ENCODE measurements at regions not wholly inside any gene's neighbourhood (a gene's known extent, or its start where the extent isn't known, plus 50 kb on each side); places are given as distances from the start of the nearest gene placed in this dataset.
A peak's percentile ranks its signal among the peaks of the same experiment; 100 is the strongest.

- no peak for DNase-seq (ENCODE audit: low spot score)
- 83% methylated on average over 4 of the region's 4 CpGs for WGBS
- Histone ChIP-seq H3K9ac (ENCODE audit: low read depth in 1 of 2, low read length in 2 of 2) (no peak overlapping the region), H3K9me3 (ENCODE audit: control insufficient read depth in 4 of 4, low read length in 3 of 4) (no peaks in the 10 kb centered on the region), H3K36me3 (ENCODE audit: control insufficient read depth in 4 of 4, insufficient read depth in 3 of 4, low read depth in 1 of 4, low read length in 3 of 4) (no peaks in the 10 kb centered on the region), H3K27ac (ENCODE audit: low read depth in 1 of 2, low read length in 2 of 2) (no peak overlapping the region), H3K27me3 (ENCODE audit: control insufficient read depth in 4 of 4, insufficient read depth in 4 of 4, low read length in 3 of 4) (no peaks in the 10 kb centered on the region), H3K4me1 (ENCODE audit: control insufficient read depth in 4 of 4, insufficient read depth in 4 of 4, low read length in 3 of 4) (no peaks in the 10 kb centered on the region), H3K4me3 (ENCODE audit: low read depth in 1 of 3, low read length in 3 of 3) (no peak overlapping the region)
- no peak for TF ChIP-seq JUND (IDR thresholded peaks at IDR 0.05)
- TF ChIP-seq HNF4G (IDR thresholded peaks at IDR 0.05): no peak
- TF ChIP-seq TAF1 (conservative IDR thresholded peaks at IDR 0.05): no peak
- no peak for TF ChIP-seq EGR1 (IDR thresholded peaks at IDR 0.05; ENCODE audit: low read depth in 2 of 2)
- TF ChIP-seq RXRA (IDR thresholded peaks at IDR 0.05): no peak
- TF ChIP-seq YY1 (IDR thresholded peaks at IDR 0.05): no peak
- TF ChIP-seq FOXA2 (IDR thresholded peaks at IDR 0.05): no peak
- TF ChIP-seq GABPA (IDR thresholded peaks at IDR 0.05 in 1 of 2, conservative IDR thresholded peaks at IDR 0.05 in 1 of 2): no peak
- no peak for TF ChIP-seq SP1 (IDR thresholded peaks at IDR 0.05)
- TF ChIP-seq, protein P1, sequence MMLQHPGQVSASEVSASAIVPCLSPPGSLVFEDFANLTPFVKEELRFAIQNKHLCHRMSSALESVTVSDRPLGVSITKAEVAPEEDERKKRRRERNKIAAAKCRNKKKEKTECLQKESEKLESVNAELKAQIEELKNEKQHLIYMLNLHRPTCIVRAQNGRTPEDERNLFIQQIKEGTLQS (IDR thresholded peaks at IDR 0.05): no peak
- TF ChIP-seq RAD21 (IDR thresholded peaks at IDR 0.05): peak; percentile 82 to 90
- no peak for TF ChIP-seq HNF4A (conservative IDR thresholded peaks at IDR 0.05)
- TF ChIP-seq, protein P2, sequence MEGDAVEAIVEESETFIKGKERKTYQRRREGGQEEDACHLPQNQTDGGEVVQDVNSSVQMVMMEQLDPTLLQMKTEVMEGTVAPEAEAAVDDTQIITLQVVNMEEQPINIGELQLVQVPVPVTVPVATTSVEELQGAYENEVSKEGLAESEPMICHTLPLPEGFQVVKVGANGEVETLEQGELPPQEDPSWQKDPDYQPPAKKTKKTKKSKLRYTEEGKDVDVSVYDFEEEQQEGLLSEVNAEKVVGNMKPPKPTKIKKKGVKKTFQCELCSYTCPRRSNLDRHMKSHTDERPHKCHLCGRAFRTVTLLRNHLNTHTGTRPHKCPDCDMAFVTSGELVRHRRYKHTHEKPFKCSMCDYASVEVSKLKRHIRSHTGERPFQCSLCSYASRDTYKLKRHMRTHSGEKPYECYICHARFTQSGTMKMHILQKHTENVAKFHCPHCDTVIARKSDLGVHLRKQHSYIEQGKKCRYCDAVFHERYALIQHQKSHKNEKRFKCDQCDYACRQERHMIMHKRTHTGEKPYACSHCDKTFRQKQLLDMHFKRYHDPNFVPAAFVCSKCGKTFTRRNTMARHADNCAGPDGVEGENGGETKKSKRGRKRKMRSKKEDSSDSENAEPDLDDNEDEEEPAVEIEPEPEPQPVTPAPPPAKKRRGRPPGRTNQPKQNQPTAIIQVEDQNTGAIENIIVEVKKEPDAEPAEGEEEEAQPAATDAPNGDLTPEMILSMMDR (IDR thresholded peaks at IDR 0.05; ENCODE audit: low read depth, low read length, missing input control): peak; percentile 51
- TF ChIP-seq MAX (IDR thresholded peaks at IDR 0.05): no peak
- TF ChIP-seq, protein P3, sequence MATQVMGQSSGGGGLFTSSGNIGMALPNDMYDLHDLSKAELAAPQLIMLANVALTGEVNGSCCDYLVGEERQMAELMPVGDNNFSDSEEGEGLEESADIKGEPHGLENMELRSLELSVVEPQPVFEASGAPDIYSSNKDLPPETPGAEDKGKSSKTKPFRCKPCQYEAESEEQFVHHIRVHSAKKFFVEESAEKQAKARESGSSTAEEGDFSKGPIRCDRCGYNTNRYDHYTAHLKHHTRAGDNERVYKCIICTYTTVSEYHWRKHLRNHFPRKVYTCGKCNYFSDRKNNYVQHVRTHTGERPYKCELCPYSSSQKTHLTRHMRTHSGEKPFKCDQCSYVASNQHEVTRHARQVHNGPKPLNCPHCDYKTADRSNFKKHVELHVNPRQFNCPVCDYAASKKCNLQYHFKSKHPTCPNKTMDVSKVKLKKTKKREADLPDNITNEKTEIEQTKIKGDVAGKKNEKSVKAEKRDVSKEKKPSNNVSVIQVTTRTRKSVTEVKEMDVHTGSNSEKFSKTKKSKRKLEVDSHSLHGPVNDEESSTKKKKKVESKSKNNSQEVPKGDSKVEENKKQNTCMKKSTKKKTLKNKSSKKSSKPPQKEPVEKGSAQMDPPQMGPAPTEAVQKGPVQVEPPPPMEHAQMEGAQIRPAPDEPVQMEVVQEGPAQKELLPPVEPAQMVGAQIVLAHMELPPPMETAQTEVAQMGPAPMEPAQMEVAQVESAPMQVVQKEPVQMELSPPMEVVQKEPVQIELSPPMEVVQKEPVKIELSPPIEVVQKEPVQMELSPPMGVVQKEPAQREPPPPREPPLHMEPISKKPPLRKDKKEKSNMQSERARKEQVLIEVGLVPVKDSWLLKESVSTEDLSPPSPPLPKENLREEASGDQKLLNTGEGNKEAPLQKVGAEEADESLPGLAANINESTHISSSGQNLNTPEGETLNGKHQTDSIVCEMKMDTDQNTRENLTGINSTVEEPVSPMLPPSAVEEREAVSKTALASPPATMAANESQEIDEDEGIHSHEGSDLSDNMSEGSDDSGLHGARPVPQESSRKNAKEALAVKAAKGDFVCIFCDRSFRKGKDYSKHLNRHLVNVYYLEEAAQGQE (IDR thresholded peaks at IDR 0.05): no peak
- no peak for TF ChIP-seq FOXA1 (IDR thresholded peaks at IDR 0.05)
- TF ChIP-seq ZBTB33 (IDR thresholded peaks at IDR 0.05): no peak
- no peak for TF ChIP-seq NR2F2 (IDR thresholded peaks at IDR 0.05)
Measured at GRCh38 chr5:53262348-53262970, 152.9 kb upstream of the MOCS2 start.

Measured in liver (tissue), 8 donors.